HCT116 (cell line): ENCODE measurements at regions not wholly inside any gene's neighbourhood (a gene's known extent, or its start where the extent isn't known, plus 50 kb on each side); places are given as distances from the start of the nearest gene placed in this dataset.

ENCODE experiments used
- ATAC-seq: fragments of 200-7000 bp; cut with Tn5 transposase; 2 replicates; pipeline ENCODE4 v1.9.1; 2020; ENCODE audit warnings: mild to moderate bottlenecking, moderate library complexity
- BruUV-seq: library from RNA; stranded (reverse); fragments of 400-500 nt; replicated peaks from 2 replicates; lab custom pipeline; 2021; lab: Mats Ljungman, UMichigan
- CTCF ChIA-PET: fragments of 300-600 bp; sonication (Branson Sonifier 250); formaldehyde crosslinking; loops from one replicate; lab custom pipeline; 2021; ENCODE audit warnings: antibody characterized with exemption; lab: Charles Lee
- POLR2A ChIA-PET: fragments of 300-600, 350-600 bp; sonication (Branson Sonifier 250); formaldehyde crosslinking; loops from one replicate; lab custom pipeline; 2021; ENCODE audit warnings: antibody characterized with exemption; lab: Charles Lee
- RAD21 ChIA-PET, 2 experiments: fragments of 300-600 bp; sonication (Branson Sonifier 250); formaldehyde crosslinking; loops; one replicate each; lab custom pipeline; 2023; ENCODE audit warnings: low total read pairs in 2 of 2; ENCODE audit not compliant: uncharacterized antibody in 2 of 2, unreplicated experiment in 2 of 2, low non-redundant PET in 1 of 2; lab: Charles Lee
- DNase-seq: peaks from one replicate; pipeline ENCODE4 v3.0.0-alpha.2; 2010; ENCODE audit warnings: low read depth, low spot score
- H2AFZ ChIP-seq: fragments of 200-600 bp; shearing (Covaris generic), sonication (generic); 2 replicates; pipeline ENCODE4 v1.6.1; 2017; ENCODE audit warnings: low read depth, mixed run types, mixed read lengths, antibody characterized with exemption, low read length; ENCODE audit not compliant: poor library complexity, severe bottlenecking
- H3K27ac ChIP-seq: 2 replicates; pipeline ENCODE4 v1.5.1; 2012; ENCODE audit warnings: low read depth, low read length
- H3K27me3 ChIP-seq: fragments of 200-600 bp; sonication (generic); 2 replicates; pipeline ENCODE4 v1.6.1; 2016; ENCODE audit warnings: mixed run types, low read length, mixed read lengths; ENCODE audit not compliant: insufficient read depth
- H3K36me3 ChIP-seq, 2 experiments: fragments of 200-500 bp in 1 of 2; fragments of 200-600 bp in 1 of 2; sonication (Bioruptor generic) in 1 of 2; sonication (generic) in 1 of 2; 2 replicates each; pipeline versions ENCODE4 v1.5.1 to v1.6.1; 2014 to 2016; ENCODE audit warnings: low read length in 2 of 2, inconsistent platforms in 1 of 2, mixed read lengths in 1 of 2, mixed run types in 1 of 2; ENCODE audit not compliant: insufficient read depth in 2 of 2, control insufficient read depth in 1 of 2
- H3K4me1 ChIP-seq, 2 experiments: fragments of 200-600 bp in 1 of 2; sonication (generic) in 1 of 2; 2 replicates each; pipeline versions ENCODE4 v1.5.1 to v1.6.1; 2012 to 2017; ENCODE audit warnings: low read length in 2 of 2, inconsistent platforms in 1 of 2, mild to moderate bottlenecking in 1 of 2, mixed read lengths in 1 of 2, mixed run types in 1 of 2, moderate library complexity in 1 of 2; ENCODE audit not compliant: insufficient read depth in 2 of 2, control insufficient read depth in 1 of 2
- H3K4me2 ChIP-seq: fragments of 200-600 bp; sonication (generic); 2 replicates; pipeline ENCODE4 v1.6.1; 2017; ENCODE audit warnings: mixed run types, low read length, mixed read lengths
- H3K4me3 ChIP-seq, 2 experiments: fragments of 200-600 bp in 1 of 2; sonication (generic) in 1 of 2; replicated peaks in 1 of 2; 2 replicates each; pipeline ENCODE4 v1.5.1; 2011 to 2016; ENCODE audit warnings: low read length in 2 of 2, control low read depth in 1 of 2, low read depth in 1 of 2, mild to moderate bottlenecking in 1 of 2, mixed read lengths in 1 of 2, mixed run types in 1 of 2
- H3K79me2 ChIP-seq: fragments of 200-600 bp; sonication (generic); 2 replicates; pipeline ENCODE4 v1.6.1; 2017; ENCODE audit warnings: mild to moderate bottlenecking, mixed run types, low read length, moderate library complexity, mixed read lengths; ENCODE audit not compliant: insufficient read depth
- H3K9ac ChIP-seq: fragments of 200-600 bp; sonication (generic); 2 replicates; pipeline ENCODE4 v1.6.1; 2016; ENCODE audit warnings: low read length, mixed read lengths
- H3K9me2 ChIP-seq: fragments of 200-600 bp; sonication (generic), shearing (Covaris generic); 2 replicates; pipeline ENCODE4 v1.6.1; 2017; ENCODE audit warnings: mixed run types, mild to moderate bottlenecking, moderate library complexity; ENCODE audit not compliant: insufficient read depth
- H3K9me3 ChIP-seq, 2 experiments: fragments of 200-500 bp in 1 of 2; fragments of 200-600 bp in 1 of 2; sonication (Bioruptor generic) in 1 of 2; sonication (generic) in 1 of 2; 2 replicates each; pipeline ENCODE4 v1.6.1; 2014 to 2017; ENCODE audit warnings: low read length in 2 of 2, mixed read lengths in 2 of 2, inconsistent platforms in 1 of 2, low read depth in 1 of 2, mild to moderate bottlenecking in 1 of 2, mixed run types in 1 of 2, moderate library complexity in 1 of 2; ENCODE audit not compliant: control insufficient read depth in 1 of 2, insufficient read depth in 1 of 2
- H4K20me1 ChIP-seq: fragments of 200-600 bp; sonication (generic), shearing (Covaris generic); 2 replicates; pipeline ENCODE4 v1.6.1; 2017; ENCODE audit warnings: mixed run types, mild to moderate bottlenecking, moderate library complexity; ENCODE audit not compliant: insufficient read depth
- CBX3 ChIP-seq: IDR thresholded peaks from 2 replicates; pipeline ENCODE4 v1.6.1; 2012; ENCODE audit warnings: low read depth
- EGR1 ChIP-seq: IDR thresholded peaks from 2 replicates; pipeline ENCODE4 v1.6.1; 2012; ENCODE audit warnings: low read depth
- ELF1 ChIP-seq: IDR thresholded peaks from 2 replicates; pipeline ENCODE4 v1.6.1; 2012; ENCODE audit warnings: low read depth, borderline replicate concordance
- EZH2 ChIP-seq: fragments of 200-600 bp; sonication (generic); IDR thresholded peaks from 2 replicates; pipeline ENCODE4 v1.6.1; 2017; ENCODE audit warnings: antibody characterized with exemption, mixed run types
- JUND ChIP-seq: IDR thresholded peaks from 2 replicates; pipeline ENCODE4 v1.6.1; 2012
- RAD21 ChIP-seq: IDR thresholded peaks from 2 replicates; pipeline ENCODE4 v1.6.1; 2012; ENCODE audit warnings: low read depth, mild to moderate bottlenecking
- SIN3A ChIP-seq: IDR thresholded peaks from 2 replicates; pipeline ENCODE4 v1.6.1; 2012; ENCODE audit warnings: low read depth
- SRF ChIP-seq: IDR thresholded peaks from 2 replicates; pipeline ENCODE4 v1.6.1; 2012; ENCODE audit warnings: low read depth
- TCF7L2 ChIP-seq: IDR thresholded peaks from 2 replicates; pipeline ENCODE4 v1.7.0; 2011; ENCODE audit warnings: borderline replicate concordance, inconsistent platforms; ENCODE audit not compliant: insufficient read depth, insufficient read length; ENCODE audit errors: extremely low read depth
- ZFX ChIP-seq: fragments of 450-650 bp; IDR thresholded peaks from 2 replicates; pipeline ENCODE4 v1.6.1; 2017
- intact Hi-C: fragments of 100-400 bp; cut with micrococcal nuclease; formaldehyde crosslinking; loops from 2 replicates; pipeline ENCODE4 v1.10.0; 2022
- TF ChIP-seq, protein P1 (sequence below): IDR thresholded peaks from 2 replicates; pipeline ENCODE4 v1.6.1; 2011; ENCODE audit warnings: mild to moderate bottlenecking, low read length, moderate library complexity; ENCODE audit not compliant: insufficient replicate concordance; ENCODE audit errors: extremely low read depth
- TF ChIP-seq, protein P2 (sequence below), 3 experiments: fragments of 200-600 bp in 1 of 3; sonication (generic) in 1 of 3; IDR thresholded peaks in 2 of 3; conservative IDR thresholded peaks in 1 of 3; 2 replicates each; pipeline ENCODE4 v1.5.1; 2012 to 2017; ENCODE audit warnings: low read depth in 2 of 3, low read length in 2 of 3, antibody characterized with exemption in 1 of 3, borderline replicate concordance in 1 of 3, control low read depth in 1 of 3, mild to moderate bottlenecking in 1 of 3, mixed read lengths in 1 of 3, mixed run types in 1 of 3, moderate library complexity in 1 of 3; ENCODE audit not compliant: insufficient read depth in 1 of 3

DNA sequence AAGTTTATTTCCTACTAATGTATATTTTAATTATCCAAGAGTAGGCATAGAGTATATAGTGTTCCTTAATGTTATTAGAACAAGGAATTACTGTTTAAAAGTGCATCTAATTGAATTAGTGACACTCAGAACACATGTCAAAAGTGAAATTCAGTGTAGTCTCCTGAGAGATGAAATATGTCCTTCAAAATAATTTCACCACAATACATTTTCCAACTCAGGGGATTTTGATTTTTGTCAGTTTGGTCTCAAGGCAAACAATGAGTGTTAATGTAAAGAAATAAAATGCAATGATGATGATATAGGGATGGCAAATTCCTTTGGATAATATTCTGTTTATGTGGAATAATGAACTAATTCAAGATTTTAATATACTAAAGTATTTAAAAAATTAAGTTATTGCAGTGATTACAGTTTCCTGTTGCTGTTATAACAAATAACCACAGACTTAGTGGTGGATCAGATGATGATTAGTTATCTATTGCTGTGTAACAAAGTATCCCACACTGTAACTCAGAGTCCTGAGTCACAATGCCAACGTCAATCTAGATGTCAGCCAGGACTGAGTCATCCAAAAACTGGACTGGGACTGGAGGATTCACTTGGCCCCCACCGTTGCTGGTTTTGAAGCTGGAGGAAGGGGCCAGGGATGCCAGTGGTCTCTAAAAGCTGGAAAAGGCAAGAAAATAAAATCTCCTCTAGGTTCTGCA, 148.0 kb upstream of the SLC7A11 start:
- ChIA-PET CTCF (no interaction called here), POLR2A (no interaction called here), RAD21 (no interaction called here)
- no peak for TF ChIP-seq SIN3A
- TF ChIP-seq, protein P1, sequence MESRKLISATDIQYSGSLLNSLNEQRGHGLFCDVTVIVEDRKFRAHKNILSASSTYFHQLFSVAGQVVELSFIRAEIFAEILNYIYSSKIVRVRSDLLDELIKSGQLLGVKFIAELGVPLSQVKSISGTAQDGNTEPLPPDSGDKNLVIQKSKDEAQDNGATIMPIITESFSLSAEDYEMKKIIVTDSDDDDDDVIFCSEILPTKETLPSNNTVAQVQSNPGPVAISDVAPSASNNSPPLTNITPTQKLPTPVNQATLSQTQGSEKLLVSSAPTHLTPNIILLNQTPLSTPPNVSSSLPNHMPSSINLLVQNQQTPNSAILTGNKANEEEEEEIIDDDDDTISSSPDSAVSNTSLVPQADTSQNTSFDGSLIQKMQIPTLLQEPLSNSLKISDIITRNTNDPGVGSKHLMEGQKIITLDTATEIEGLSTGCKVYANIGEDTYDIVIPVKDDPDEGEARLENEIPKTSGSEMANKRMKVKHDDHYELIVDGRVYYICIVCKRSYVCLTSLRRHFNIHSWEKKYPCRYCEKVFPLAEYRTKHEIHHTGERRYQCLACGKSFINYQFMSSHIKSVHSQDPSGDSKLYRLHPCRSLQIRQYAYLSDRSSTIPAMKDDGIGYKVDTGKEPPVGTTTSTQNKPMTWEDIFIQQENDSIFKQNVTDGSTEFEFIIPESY, result no peak
- TF ChIP-seq ZFX, result no peak
- no peak for TF ChIP-seq SRF
- TF ChIP-seq ELF1, result no peak
- TF ChIP-seq CBX3, result no peak
- no peak for TF ChIP-seq JUND
- TF ChIP-seq TCF7L2, result no peak
- TF ChIP-seq, protein P2, sequence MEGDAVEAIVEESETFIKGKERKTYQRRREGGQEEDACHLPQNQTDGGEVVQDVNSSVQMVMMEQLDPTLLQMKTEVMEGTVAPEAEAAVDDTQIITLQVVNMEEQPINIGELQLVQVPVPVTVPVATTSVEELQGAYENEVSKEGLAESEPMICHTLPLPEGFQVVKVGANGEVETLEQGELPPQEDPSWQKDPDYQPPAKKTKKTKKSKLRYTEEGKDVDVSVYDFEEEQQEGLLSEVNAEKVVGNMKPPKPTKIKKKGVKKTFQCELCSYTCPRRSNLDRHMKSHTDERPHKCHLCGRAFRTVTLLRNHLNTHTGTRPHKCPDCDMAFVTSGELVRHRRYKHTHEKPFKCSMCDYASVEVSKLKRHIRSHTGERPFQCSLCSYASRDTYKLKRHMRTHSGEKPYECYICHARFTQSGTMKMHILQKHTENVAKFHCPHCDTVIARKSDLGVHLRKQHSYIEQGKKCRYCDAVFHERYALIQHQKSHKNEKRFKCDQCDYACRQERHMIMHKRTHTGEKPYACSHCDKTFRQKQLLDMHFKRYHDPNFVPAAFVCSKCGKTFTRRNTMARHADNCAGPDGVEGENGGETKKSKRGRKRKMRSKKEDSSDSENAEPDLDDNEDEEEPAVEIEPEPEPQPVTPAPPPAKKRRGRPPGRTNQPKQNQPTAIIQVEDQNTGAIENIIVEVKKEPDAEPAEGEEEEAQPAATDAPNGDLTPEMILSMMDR (IDR thresholded peaks at IDR 0.05 in 2 of 3, conservative IDR thresholded peaks at IDR 0.05 in 1 of 3; ENCODE audit: borderline replicate concordance in 1 of 3, insufficient read depth in 1 of 3, low read depth in 2 of 3, low read length in 2 of 3), result no peak
- no peak for TF ChIP-seq RAD21
- TF ChIP-seq EGR1, result no peak
- no peak for TF ChIP-seq EZH2
- Histone ChIP-seq H3K9me3 (no peaks in the 10 kb centered on the region), H3K27me3 (no peaks in the 10 kb centered on the region), H3K4me1 (peaks cover 0 to 3% of the 10 kb centered on the region in 2 experiments; a peak in 1 of 4 replicates), H3K36me3 (no peaks in the 10 kb centered on the region), H3K9ac (no peak overlapping the region), H3K27ac (no peak overlapping the region), H3K79me2 (no peaks in the 10 kb centered on the region), H3K4me3 (no peak overlapping the region), H3K9me2 (no peaks in the 10 kb centered on the region), H2AFZ (no peak overlapping the region), H3K4me2 (no peak overlapping the region), H4K20me1 (no peaks in the 10 kb centered on the region)
- ATAC-seq (no peak), DNase-seq (no peak)
- BruUV-seq, result no TSS peak
- intact Hi-C loops, result no loop called here
